Activated CD4-positive, alpha-beta T cell treated with anti-CD3 and anti-CD28 coated beads for 1 hour (primary cell): ENCODE measurements at regions not wholly inside any gene's neighbourhood (a gene's known extent, or its start where the extent isn't known, plus 50 kb on each side); places are given as distances from the start of the nearest gene placed in this dataset.

Experiments used
- DNase-seq: peaks from one replicate; pipeline ENCODE4 v3.0.0-alpha.2; 2020

DNA sequence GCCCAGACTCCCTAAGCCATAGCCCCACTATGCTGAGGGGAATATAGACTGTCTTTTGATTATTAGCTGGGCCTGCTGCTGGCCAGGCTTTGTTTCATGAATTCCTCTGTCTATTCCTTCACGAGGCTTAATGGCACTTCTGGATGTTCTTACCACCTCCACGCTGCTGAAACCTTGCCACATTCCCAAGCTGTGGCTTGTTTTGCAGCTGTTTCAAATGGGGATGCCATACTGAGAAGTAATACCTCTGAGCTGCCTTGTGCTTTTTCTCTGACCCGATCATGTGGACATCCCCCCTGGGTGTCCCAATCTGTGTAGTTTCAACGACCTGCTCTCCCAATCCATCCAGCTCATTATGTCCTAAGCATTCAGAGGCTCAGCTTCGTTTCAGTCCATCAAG is 114.1 kb downstream of the ICOS start:
- DNase-seq, result no peak

DNA sequence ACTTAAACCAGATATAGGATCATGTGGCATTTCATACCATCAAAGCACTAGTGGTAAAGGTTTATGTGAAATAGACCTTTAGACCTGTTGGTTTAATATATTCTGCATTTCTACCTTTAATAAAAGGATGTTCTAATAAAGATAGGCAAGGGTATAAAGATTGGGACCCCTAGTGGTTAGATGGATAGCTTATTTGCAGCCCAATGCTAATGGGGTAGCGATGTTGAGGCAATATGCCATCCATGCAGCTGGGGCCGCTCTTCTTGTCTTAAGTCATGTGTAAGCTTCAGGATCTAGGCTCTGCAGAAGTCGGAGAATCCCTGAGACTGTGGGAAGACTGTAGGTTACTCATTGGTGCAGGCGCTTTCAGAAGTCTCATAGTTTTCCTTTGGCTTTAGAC is 114.9 kb downstream of the ICOS start:
- DNase-seq, result no peak

DNA sequence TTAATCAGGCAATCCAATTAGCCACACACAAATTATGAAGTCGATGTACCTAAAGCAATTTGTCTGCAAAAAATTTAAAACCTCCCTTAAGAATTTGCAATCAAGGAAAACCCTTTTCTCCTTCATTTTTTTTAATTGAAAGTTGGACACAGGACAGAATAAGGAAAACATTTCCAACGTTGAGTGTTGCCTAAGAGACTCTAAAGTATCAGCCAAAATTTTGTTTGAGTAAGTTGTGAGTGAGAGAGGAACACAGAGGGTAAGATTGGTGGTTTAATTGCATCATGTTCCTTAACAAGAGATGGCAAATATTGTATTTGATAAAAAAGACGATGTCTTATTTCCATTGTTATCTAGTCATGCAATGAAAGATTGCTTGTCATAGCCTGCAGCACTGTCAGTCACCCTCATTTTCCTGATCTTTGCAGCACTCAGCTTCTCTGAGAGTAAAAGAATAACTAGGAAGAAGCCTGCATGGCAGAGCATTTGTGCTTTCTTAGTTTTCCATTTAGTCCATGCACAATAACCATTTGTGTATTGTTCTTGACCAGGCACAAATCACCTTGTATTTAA is 115.5 kb downstream of the ICOS start:
- DNase-seq, result no peak

DNA sequence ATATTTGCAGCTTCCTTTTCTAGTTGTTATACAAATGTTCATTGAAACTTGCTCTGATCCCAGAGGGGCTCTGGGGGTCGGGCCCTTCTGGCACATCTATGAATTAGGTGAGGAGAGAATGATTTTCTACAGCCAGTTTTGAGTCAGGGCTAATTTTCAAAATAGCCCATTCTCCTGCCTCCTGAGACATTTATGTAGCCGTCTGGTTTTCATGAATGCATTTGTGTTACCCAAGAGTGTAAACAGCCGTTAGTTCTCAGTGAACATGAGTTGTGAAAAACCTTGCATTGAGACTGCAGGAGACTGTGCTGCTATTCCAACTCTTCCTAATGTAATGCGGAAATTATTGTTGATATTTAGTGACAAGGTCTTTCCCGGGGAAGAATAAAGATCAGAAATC is 122.5 kb downstream of the ICOS start:
- no peak for DNase-seq

DNA sequence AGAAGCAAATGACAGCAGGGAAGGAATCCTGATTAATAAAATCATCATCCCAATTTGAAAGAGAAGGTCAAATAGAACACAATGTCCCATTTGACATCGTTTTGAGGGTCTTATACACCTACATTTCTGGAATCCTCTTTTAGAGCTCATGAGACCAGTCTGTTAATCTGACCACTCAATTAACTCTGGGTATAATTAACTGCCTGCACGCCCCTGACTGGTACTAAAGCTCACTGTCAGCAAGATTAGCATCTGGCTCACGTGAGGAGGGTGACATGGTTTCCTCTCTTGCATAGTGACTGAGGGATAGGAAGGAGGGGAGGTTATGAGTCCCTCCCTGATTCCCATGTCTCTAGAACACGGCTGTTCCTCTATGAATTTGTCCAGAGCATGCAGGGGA is 124.3 kb downstream of the ICOS start:
- DNase-seq, result no peak

DNA sequence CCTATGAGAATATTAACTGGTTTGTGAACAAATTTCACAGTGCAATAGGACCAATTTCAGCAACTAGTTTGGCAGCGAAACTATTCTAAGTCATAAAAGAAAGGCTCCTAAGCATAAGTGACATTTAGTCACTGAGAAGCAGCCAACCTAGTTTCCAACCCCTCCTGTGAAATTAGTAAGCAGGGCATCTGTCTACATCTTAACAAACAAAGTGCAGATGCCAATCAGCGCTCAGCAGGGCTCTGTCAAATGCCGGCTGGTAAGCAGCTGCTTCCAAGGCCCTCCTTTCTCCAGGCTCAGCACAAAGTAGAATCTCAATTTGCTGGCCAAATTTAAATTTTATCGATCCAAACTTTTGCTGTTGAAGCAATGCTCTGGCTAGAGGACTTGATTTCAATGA is 124.7 kb downstream of the ICOS start:
- no peak for DNase-seq

DNA sequence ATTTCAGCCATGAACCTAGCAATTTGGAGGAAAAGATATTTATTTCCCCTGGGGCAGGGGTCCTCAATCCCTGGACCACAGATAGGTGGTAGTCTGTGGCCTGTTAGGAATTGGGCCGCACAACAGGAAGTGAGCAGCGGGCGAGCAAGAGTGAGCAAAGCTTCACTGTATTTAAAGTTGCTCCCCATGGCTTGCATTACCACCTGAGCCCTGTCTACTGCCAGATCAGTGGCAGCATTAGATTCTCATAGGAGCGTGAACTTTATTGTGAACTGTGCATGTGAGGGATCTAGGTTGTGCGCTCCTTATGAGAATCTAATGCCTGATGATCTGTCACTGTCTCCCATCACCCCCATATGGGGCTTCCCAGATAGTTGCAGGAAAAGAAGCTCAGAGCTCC is 127.6 kb downstream of the ICOS start:
- DNase-seq, result no peak

DNA sequence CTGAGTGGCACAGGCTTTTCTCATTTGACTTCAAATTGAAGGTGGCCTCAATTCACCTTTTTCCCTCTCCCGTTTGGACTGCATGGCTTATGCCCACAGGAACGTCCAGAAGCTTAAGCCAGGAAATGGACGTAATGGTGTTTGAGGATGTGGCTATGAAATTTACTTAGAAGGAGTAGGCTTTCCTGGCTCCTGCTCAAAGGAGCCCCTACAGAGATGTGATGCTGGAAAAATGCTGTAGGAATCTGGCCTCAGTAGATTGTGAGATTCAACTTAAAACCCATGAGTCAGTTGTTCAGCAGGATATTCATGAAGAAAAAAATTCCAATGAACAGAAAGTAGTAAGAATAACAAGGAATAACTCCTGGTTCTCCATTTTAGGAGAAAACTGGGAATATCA is 129.0 kb downstream of the ICOS start:
- DNase-seq, result no peak

DNA sequence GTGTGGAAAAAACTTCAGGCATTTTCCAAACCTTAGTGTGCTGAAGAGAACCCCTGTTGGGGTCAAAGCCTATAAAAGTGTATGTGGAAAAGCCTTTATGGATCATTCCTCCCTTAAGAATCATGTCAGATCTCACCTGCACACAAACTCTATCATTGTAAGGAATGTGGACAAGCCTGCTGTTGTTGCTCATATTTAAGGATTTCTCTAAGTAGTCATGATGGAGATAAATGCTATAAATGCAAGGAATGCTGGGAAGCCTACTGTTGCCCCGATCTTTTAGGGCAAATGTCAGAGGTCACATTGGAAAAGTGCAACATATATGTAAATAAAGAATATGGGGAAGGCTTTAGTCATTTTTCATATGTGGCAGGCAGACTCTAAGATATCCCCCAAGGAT is 129.5 kb downstream of the ICOS start:
- DNase-seq, result no peak

DNA sequence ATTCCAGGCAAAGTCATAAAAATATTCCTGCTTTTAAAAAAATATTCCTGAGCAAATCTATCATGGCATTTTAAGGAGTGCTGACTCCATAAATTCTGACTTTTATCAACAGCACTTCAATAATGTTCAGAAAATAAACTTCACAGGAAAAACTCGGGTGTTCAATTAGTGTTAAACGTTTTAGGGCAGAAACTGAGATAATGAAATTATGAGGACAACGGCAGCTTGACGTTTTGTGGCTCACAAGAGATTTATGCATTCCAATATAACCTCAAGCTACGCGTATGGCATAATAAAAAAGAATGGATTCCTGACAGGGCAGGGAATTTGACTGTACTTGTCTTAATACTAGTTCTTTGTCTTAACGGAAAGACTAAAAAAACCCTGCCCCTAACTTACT is 133.2 kb downstream of the ICOS start:
- DNase-seq, result no peak

DNA sequence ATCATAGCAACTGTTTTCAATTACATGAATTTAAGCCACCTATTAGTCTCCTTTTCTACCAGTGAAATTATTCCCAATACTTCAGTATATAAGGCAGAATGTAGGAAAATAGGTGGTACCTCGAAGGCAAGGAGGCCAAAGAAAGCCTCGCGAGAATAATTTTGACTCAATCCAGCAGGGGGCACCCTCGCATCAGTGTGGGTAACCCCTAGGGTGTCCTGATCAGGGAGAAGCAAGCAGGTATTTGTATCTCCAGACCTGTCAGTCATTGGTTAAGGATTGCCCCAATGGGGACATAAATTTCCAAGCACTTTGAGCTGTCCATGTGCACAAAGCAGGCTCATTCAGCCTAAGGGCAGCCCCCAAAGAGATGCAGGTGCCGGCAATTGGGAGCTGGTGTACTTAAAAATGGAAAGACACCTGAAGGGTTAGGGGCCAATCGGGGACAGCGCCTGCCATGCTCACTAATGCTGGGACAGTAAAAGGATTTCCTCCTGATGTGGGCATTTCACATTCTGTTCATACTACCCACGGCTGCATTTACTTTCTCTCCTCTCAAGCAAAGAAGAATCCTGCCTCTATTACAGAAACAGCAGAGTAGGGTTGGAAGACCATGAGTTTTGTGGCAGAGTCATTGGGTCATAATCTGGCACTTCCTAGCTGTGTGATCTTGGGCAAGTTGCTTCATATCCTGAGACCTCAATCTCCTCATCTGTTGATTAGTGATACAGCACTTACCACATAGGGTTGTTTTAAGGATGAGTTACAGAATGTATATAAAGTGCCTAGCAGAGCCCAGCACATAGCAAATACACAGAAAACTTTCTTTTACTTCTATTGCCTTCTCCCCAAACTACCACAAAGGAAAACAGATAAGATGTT is 136.1 kb downstream of the ICOS start:
- DNase-seq, result peak; percentile 30

DNA sequence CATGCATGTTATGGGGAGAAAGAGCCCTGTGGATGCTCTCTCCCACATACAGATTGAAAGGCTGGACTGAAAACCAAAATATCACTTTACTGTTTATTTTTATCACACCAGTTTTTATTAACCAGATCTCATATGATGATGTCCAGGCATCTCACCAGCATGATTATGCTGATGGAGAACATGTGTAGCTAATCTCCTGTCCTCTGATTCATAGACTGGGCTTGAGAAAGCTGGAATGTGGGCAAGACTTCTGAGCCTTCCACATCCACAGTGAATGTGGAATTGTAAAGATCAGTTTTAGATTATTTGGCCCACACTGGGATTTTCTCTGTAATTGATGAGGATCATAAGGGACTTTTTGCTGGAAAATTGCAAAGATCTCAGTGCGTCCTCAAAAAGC is 137.9 kb downstream of the ICOS start:
- no peak for DNase-seq

DNA sequence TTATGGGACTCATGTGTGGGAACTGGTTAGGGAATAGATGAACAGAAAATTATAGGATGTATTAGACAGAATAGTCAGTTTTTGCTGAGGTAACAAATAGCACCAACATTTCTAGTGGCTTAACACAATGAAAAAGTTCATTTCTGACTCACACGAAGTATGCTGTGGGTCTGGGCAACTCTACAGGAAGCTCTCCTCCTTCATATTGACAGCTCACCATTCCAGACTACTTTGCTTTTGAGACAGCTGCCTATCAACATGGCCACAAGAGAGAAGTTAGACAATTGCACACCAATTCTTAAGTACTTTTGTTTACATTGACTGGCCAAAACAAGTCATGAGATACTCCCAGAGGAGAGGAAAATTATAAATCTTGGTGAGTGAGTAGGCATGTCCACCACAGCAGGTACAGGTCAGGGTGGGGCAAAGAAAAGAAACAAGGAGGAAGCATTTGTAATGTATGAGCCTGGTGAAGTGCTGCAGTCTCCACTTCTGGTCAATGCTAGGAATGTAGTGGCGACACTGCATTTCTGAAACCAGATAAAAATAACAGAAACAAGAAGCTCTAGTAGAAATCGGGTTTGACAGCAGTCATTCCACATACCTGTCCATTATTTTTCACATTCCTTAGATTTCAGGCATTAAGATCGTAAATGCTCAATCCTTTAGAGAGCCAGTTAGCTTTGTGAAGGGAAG is 141.6 kb downstream of the ICOS start:
- DNase-seq, result no peak

DNA sequence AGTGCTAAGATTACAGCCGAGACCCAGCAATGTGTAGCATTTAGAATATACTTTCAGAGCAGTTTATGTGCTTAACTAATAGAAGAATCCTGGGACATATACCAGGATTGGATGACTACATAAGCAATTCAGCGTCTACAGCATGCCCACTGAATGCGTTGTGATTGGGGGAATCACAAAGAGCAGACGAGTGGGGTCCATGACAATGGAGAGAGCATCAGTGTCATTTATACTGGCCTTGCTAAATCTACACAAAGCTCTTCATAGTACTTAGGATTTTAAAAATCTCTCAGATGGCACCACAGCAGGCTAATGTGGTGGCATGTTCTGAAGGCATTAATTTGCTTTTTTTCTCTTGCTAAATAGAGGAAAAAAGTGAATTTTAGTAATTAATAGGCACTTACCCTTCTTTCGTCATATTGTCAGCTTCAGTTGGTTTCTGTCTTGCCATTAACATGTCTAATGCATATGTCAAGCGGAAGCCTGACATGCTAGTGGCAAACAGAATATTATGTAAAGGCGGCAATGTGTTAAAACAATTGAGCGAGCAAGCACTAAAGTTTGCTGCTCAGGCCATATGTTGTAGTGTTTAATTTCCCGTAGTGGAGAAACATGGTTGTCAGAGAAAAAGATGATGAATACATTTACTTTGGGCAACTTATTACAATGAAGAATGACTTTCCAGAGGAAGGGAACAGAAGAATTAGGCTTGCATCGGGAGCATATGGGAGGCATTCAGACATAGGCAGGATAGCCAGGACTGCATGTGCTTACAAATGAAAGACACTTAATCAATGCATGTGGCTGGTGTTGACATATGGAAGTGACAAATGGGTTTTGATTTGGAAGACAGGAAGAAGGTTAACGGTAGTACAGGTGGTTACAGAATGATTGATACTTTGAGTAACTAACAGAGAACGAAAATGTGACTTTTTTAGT is 145.2 kb downstream of the ICOS start:
- DNase-seq, result no peak

DNA sequence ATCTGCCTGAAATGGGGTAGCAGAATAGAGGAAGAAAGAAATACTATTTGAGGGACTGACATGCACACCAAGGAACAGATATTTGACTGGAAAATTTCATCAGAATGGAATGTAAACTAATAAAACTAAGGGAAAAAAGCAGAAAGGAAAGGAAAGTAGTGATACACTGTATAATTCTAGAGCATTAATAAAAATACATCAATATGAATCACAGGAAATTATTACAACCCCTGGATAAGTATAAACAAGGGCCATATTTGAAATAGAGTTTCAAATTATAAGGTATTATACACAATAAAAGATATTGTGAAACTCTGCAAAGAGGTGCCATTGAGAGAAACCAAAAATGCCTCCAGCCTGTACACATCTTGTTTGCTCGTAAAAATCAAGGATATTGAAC is 149.6 kb downstream of the ICOS start:
- no peak for DNase-seq

DNA sequence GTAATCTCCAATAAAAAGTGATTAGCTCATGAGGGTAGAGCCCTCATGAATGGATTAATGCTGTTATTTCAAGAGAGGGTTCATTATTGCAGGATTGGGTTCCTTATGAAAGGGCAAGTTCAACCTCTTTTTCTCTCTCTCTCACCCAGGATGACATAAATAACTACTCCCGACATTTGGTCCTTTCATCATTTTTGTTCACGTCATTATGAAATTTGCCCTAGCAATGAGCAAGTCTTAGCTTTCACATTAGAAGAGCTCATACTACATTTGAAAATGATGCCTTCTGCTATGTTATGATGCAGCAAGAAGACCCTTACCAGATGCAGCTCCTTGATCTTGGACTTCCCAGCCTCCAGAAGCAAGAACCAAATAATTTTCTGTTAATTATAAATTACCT is 152.5 kb downstream of the ICOS start:
- no peak for DNase-seq

DNA sequence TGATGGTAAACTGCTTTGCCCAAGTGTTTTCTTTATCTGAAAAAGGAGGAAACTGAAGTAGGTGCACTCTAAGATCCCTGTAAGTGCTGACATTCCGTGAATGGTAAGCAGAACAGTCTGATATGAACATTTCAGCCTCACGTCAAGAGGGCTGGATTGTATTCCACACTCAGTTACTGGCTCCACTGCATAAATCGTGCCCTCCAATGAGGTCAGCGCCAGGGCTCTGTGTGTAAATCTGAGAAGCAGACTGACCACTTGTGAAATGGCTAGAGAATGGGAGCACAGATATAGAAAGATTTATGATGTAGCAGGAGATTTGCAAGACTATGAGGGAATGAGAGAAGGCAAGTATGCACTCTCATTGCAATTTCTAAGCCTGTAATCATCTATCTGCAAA is 153.0 kb downstream of the ICOS start:
- DNase-seq, result no peak

DNA sequence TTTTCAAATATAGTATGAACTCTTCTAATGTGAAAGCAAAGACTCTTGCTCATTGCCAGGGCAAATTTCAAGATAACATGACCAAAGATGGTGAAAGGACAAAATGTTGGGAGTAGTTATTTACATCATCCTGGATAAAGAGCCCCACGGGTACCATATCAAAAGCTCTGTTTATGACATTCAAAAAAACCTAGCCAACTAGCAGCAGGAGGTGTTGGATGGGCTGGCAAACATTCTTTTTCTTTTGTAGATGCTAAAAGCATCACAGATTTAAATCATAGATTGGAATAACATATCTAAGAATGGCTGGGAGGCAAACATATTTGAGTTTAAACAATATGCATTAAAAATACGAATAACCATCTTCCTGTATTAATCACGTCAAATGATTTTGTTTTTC is 153.5 kb downstream of the ICOS start:
- no peak for DNase-seq

DNA sequence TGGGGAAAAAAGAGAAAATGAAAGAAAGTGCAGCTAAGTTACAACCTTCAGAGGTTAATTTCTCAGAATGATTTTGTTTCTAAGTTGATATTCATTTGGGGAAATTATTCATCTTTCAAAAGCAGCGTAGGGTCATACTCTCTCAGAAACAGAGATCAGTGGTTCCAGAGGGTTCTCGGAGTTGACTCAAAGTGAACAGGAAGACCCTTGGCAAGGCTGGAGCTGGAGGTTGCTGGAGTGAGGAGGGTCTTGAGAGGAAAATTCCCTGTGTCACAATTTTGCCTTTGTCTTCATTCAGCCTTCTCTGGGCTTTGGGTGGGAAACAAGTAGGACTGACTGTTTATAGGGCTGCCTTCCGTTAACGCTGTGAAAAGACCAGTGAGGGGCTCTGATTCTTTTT is 168.2 kb downstream of the ICOS start:
- no peak for DNase-seq

DNA sequence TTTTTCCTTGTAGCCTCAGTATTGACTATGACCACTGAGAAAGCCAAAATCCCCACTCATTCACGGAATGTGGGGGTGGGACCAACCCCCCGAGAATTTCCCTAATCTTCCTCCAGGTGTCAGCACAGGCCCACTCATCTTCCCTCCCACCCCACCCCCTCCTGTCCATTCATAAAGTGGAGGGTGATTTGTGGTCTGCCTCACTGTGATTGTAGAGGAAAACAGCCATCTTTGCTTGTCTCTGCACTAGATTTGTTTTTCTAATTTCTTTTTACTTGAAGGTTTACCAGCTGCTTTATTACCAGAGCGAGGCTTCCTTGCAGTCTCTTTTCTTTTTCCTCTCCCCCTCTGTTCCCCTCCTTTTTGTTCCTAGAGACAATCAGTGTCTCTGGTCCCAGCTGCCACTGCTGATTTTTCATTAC is 171.8 kb downstream of the ICOS start:
- DNase-seq, result no peak

DNA sequence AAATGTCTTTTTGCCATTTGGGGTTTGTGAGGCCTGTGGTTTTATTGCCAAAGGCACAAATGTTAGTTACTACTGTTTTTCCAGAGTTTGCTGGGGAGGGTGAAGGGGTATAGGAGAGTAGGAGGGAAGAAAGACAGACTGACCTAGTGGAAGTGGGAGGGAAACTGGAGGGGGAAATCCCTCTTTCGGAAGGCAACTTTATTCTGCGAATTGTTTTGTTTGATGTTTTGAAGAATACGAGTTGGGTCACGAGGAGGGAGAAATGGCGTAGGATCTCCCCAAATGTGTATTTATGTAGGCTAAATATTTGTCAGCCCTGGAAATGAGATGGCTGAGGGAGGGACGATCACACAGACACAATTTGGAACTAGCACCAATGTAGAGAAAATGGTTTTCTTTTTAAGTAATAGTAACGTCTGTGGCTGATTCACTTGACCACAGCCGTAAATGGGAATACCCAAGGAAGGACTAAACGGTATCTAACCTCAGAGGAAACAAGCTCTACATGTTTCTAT is 172.3 kb downstream of the ICOS start:
- no peak for DNase-seq

DNA sequence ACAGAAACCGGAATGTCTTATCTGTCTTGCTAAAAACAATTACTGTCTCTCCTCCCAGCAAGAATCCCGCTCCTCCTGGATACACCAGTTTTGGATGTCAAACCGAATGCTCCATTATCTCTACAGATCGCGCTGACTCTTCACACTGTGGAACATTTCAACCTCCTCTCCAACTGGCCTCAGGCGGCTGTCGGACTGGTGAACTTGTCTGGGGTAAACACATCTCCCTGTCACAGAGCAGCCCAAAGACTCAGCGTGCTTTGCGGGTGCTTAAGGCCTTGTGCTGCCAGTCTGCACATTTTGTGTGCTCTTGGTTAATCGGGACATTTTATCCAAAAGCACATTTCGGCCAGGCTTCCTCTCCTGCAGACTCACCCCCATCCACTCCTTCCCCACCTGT is 173.1 kb downstream of the ICOS start:
- DNase-seq, result no peak

DNA sequence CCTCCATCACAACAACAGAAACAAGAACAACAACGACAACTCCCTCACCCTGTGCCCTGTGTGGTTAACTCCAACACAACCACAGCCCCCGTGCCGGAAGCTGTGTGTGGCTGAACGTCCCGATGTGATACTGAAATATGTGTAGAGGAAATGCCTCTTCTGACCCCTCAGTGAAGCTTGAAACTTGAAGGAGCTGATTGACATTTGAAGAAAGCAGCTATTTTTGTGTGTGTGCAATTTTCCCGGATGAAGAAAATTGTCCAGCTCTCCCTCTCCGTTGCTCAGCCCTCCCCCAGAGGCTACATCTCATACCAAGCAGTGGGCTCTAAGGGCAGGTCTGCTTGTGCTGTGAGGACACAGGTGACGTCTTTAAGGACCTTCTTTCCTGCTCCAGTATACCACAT is 173.8 kb downstream of the ICOS start:
- peak; percentile 24 for DNase-seq
